ENCODE measurements at regions not wholly inside any gene's neighbourhood (a gene's known extent, or its start where the extent isn't known, plus 50 kb on each side); places are given as distances from the start of the nearest gene placed in this dataset.

DNA sequence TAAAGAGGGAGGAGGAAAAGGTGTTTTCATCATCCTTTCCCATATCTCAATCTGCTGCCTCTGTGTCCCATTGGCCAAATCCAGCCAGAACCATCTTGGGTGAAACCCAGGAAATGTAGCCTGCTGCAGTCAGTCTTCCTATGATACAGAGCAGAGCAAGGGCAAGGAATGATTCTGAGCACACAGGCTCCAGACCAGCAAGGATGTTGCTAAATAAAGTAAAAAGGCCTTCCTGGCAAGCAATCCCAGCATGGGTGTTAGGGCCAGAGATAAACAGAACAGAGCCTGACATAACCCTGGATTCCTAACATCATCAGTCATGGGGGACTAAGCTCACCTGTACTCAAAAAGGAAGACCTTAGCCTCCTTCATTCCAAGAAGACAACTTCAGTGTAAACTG lies 90.7 kb upstream of the AGTR1 start:
- DNase-seq (no peak), ATAC-seq (ENCODE audit: low FRiP score) (no peak)
- Histone ChIP-seq H3K9me3 (ENCODE audit: control insufficient read depth, low read length) (no peaks in the 10 kb centered on the region), H3K36me3 (ENCODE audit: control insufficient read depth in 1 of 2, insufficient read depth in 2 of 2, low read length in 1 of 2) (no peaks in the 10 kb centered on the region), H3K27me3 (ENCODE audit: control insufficient read depth in 1 of 2, insufficient read depth in 2 of 2, low read length in 1 of 2) (no peaks in the 10 kb centered on the region), H3K27ac (ENCODE audit: low read depth in 1 of 2, low read length in 2 of 2) (no peak overlapping the region), H3K4me1 (ENCODE audit: control insufficient read depth in 1 of 2, insufficient read depth in 2 of 2, low read length in 2 of 2) (peaks cover 3 to 8% of the 10 kb centered on the region in 2 donors), H3K4me3 (ENCODE audit: low read length in 2 of 2) (no peak overlapping the region)
- intact Hi-C loops (cut with DNase I) = no loop called here

DNA sequence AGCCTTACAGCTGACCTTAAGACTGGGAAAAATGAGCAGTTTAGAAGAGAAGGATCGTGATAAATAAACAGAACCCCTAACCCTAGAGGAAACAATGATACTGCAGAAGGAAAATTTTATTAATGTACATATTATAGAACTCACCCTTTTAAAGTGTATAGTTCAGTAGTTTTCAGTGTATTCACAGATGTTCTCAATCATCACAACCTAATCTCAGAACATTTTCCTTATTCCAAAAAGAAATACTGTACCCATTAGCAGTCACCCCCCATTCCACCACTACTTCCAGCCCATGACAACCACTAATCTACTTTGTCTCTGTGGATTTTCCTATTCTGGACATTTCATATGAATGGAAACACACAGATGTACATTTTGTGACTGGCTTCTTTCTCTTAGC lies 90.2 kb upstream of the AGTR1 start:
- intact Hi-C loops (cut with DNase I) = no loop called here
- H3K4me1 ChIP-seq (ENCODE audit: control insufficient read depth in 1 of 2, insufficient read depth in 2 of 2, low read length in 2 of 2) = peaks cover 3 to 4% of the 10 kb centered on the region in 2 donors
- DNase-seq = no peak
- no peak overlapping the region for H3K4me3 ChIP-seq (ENCODE audit: low read length in 2 of 2)
- no peaks in the 10 kb centered on the region for H3K36me3 ChIP-seq (ENCODE audit: control insufficient read depth in 1 of 2, insufficient read depth in 2 of 2, low read length in 1 of 2)
- no peak overlapping the region for H3K27ac ChIP-seq (ENCODE audit: low read depth in 1 of 2, low read length in 2 of 2)
- no peaks in the 10 kb centered on the region for H3K9me3 ChIP-seq (ENCODE audit: control insufficient read depth, low read length)
- no peaks in the 10 kb centered on the region for H3K27me3 ChIP-seq (ENCODE audit: control insufficient read depth in 1 of 2, insufficient read depth in 2 of 2, low read length in 1 of 2)
- ATAC-seq (ENCODE audit: low FRiP score) = no peak
- WGBS, 2 donors = 81 to 82% methylated on average over 1 of the region's 1 CpG

DNA sequence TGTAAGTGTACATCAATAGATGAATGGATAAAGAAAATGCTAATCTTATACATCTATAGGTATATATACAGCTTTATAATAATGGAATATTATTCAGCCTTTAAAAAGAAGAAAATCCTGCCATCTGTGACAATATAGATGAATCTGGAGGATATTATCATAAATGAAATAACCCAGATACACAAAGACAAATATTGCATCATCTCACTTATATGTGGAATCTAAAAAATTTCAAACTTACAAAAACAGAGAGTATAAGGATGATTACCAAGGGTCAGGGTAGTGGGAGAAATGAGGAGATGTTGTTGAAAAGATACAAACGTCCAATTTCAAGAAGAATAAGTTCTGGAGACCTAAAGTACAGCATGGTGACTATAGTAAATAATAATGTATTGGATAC lies 85.4 kb upstream of the AGTR1 start:
- ATAC-seq (ENCODE audit: low FRiP score) = no peak
- Histone ChIP-seq H3K27me3 (ENCODE audit: control insufficient read depth in 1 of 2, insufficient read depth in 2 of 2, low read length in 1 of 2) (no peaks in the 10 kb centered on the region), H3K27ac (ENCODE audit: low read depth in 1 of 2, low read length in 2 of 2) (no peak overlapping the region), H3K4me1 (ENCODE audit: control insufficient read depth in 1 of 2, insufficient read depth in 2 of 2, low read length in 2 of 2) (no peaks in the 10 kb centered on the region), H3K4me3 (ENCODE audit: low read length in 2 of 2) (no peak overlapping the region), H3K36me3 (ENCODE audit: control insufficient read depth in 1 of 2, insufficient read depth in 2 of 2, low read length in 1 of 2) (no peaks in the 10 kb centered on the region), H3K9me3 (ENCODE audit: control insufficient read depth, low read length) (no peaks in the 10 kb centered on the region)
- no peak for DNase-seq
- intact Hi-C loops (cut with DNase I) = no loop called here
- 46% methylated on average over 1 of the region's 1 CpG for WGBS, 2 donors

DNA sequence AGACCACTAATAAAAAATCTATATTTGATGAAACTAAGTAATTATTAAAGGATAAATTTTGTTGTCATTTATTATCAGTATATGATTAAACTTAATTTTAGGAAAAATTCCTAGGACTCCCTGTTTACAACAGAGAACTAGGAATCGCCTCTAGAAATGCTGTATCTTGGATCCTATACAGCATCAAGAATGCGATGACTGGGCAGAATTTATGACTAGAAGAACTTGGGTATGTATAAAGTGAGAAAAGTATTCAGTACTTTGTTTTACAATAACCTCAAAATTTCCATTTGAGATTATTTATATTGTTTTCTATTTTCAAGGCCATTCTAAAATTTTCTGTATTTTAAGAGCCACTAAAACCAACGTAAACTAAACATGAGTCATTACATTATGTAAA lies 82.3 kb upstream of the AGTR1 start:
- intact Hi-C loops (cut with DNase I) = no loop called here
- no peaks in the 10 kb centered on the region for H3K4me1 ChIP-seq (ENCODE audit: control insufficient read depth in 1 of 2, insufficient read depth in 2 of 2, low read length in 2 of 2)
- no peak overlapping the region for H3K4me3 ChIP-seq (ENCODE audit: low read length in 2 of 2)
- no peaks in the 10 kb centered on the region for H3K36me3 ChIP-seq (ENCODE audit: control insufficient read depth in 1 of 2, insufficient read depth in 2 of 2, low read length in 1 of 2)
- no peaks in the 10 kb centered on the region for H3K27me3 ChIP-seq (ENCODE audit: control insufficient read depth in 1 of 2, insufficient read depth in 2 of 2, low read length in 1 of 2)
- WGBS, 2 donors = 54 to 75% methylated on average over 3 of the region's 3 CpGs
- H3K27ac ChIP-seq (ENCODE audit: low read depth in 1 of 2, low read length in 2 of 2) = no peak overlapping the region
- no peak for DNase-seq
- no peaks in the 10 kb centered on the region for H3K9me3 ChIP-seq (ENCODE audit: control insufficient read depth, low read length)
- ATAC-seq (ENCODE audit: low FRiP score) = no peak

DNA sequence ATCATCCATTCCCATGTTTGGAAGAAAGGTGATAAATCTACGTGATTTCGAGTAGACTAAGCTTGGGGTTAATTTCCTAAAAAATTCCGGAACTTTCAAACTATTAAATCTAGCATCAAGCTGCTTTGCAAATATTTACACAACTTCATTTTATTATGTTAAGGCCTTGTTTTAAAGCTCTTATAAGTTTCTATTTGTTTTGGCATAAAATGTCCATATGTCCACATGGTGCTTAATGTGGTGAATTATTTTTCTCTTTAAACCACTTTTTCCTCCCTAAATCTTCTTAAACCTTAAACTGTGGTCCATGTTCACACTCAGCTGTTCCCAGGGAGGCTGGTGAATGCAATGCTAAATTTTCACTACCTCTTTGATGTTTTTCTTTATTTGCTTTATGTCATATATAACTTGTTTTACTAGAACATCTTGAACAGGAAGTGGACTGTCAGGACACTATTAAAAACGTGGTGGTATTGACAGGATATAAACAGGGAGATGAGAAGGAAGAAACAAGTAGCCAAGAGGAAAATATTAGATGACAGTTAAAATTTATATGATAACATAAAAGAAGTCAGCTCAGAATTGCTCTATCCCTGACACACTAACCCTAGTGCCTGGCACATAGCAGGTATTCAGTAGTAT lies 72.5 kb upstream of the AGTR1 start:
- 31 to 35% methylated on average over 4 of the region's 4 CpGs for WGBS, 2 donors

DNA sequence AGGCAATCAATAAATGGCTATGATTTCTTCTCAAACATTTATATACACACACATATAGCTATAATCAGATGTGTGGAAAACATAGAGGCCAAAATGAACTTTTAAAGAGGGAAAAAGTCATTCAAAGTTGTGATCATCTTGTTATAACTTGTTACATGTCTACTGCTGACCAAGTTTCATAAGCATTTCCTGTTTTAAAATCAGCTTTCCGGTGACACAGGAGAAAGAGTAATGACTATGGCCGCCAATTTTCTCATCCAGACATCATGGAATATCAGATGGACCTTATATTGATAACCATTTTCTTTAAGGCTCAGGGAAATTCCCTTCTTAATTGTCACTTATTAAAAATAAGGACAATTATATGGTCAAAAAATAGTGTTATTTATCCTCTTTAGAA lies 71.7 kb upstream of the AGTR1 start:
- ATAC-seq (ENCODE audit: low FRiP score) (no peak), DNase-seq (no peak)
- H3K4me1 ChIP-seq (ENCODE audit: control insufficient read depth in 1 of 2, insufficient read depth in 2 of 2, low read length in 2 of 2) = no peaks in the 10 kb centered on the region
- no peaks in the 10 kb centered on the region for H3K36me3 ChIP-seq (ENCODE audit: control insufficient read depth in 1 of 2, insufficient read depth in 2 of 2, low read length in 1 of 2)
- H3K27ac ChIP-seq (ENCODE audit: low read depth in 1 of 2, low read length in 2 of 2) = no peak overlapping the region
- H3K4me3 ChIP-seq (ENCODE audit: low read length in 2 of 2) = no peak overlapping the region
- H3K27me3 ChIP-seq (ENCODE audit: control insufficient read depth in 1 of 2, insufficient read depth in 2 of 2, low read length in 1 of 2) = no peaks in the 10 kb centered on the region
- intact Hi-C loops (cut with DNase I) = no loop called here
- peaks cover 2% of the 10 kb centered on the region for H3K9me3 ChIP-seq (ENCODE audit: control insufficient read depth, low read length)
- WGBS, 2 donors = 23 to 57% methylated on average over 2 of the region's 2 CpGs

More for the DNA sequence above, 72.5 kb upstream of the AGTR1 start:
- Histone ChIP-seq H3K4me1 (ENCODE audit: control insufficient read depth in 1 of 2, insufficient read depth in 2 of 2, low read length in 2 of 2) (no peaks in the 10 kb centered on the region), H3K4me3 (ENCODE audit: low read length in 2 of 2) (no peak overlapping the region), H3K27ac (ENCODE audit: low read depth in 1 of 2, low read length in 2 of 2) (no peak overlapping the region), H3K36me3 (ENCODE audit: control insufficient read depth in 1 of 2, insufficient read depth in 2 of 2, low read length in 1 of 2) (no peaks in the 10 kb centered on the region), H3K27me3 (ENCODE audit: control insufficient read depth in 1 of 2, insufficient read depth in 2 of 2, low read length in 1 of 2) (no peaks in the 10 kb centered on the region), H3K9me3 (ENCODE audit: control insufficient read depth, low read length) (no peaks in the 10 kb centered on the region)
- no peak for ATAC-seq (ENCODE audit: low FRiP score)
- no peak for DNase-seq
- intact Hi-C loops (cut with DNase I) = no loop called here

DNA sequence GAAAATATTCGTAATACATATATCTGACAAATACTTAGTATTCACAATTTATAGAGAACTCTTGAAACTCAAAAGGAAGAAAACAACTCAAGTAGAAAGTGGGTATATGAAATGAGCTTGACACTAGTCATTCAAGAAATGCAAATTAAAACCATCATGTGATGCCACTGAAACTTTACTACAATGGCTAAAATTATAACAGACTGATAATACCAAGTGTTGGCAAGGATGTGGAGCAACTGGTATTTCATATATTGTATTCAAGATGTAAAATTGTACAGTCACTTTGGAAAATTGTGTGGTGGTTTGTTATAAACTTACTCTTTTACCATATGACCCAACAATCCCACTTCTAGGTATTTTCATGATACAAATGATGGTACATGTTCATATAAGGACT lies 68.7 kb upstream of the AGTR1 start:
- 88 to 92% methylated on average over 1 of the region's 1 CpG for WGBS, 2 donors
- Histone ChIP-seq H3K27me3 (ENCODE audit: control insufficient read depth in 1 of 2, insufficient read depth in 2 of 2, low read length in 1 of 2) (no peaks in the 10 kb centered on the region), H3K4me1 (ENCODE audit: control insufficient read depth in 1 of 2, insufficient read depth in 2 of 2, low read length in 2 of 2) (no peaks in the 10 kb centered on the region), H3K4me3 (ENCODE audit: low read length in 2 of 2) (no peak overlapping the region), H3K36me3 (ENCODE audit: control insufficient read depth in 1 of 2, insufficient read depth in 2 of 2, low read length in 1 of 2) (no peaks in the 10 kb centered on the region), H3K27ac (ENCODE audit: low read depth in 1 of 2, low read length in 2 of 2) (no peak overlapping the region), H3K9me3 (ENCODE audit: control insufficient read depth, low read length) (peaks cover 2% of the 10 kb centered on the region)
- DNase-seq (no peak), ATAC-seq (ENCODE audit: low FRiP score) (no peak)
- intact Hi-C loops (cut with DNase I) = no loop called here

DNA sequence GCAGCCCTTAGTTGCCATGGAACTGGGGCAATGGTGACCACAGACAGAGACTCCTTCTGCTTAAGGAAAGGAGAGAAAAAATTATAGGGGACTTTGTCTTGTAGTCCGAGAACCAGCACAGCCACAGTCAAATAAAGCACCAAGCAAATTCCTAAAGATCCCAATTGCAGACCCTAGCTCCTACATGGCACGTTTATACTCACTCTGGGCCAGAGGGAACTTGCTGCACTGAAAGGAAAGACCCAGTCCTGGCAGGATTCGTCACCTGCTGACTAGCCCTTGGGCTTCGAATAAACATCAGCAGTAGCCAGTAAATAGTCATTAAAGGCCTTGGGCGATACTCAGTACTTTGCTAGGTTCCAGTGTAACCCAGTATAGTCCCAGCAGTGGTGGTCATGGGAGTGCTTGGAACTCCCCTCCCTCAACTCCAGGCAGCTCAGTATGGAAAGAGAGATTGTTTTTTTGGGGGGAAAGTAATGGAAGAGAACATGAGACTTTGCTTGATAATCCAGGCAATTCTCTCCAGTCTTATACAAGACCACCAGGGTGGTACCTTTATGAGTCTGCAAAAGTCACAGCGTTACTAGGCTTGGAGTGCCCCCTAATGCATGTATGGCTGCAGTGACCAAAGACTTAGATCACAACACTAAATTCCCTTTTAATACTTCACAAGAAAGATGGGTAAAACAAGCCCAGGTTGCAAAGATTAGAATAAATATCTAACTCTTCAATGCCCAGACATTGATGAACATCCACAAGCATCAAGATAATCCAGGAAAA lies 66.4 kb upstream of the AGTR1 start:
- Histone ChIP-seq H3K27ac (ENCODE audit: low read depth in 1 of 2, low read length in 2 of 2) (no peak overlapping the region), H3K4me1 (ENCODE audit: control insufficient read depth in 1 of 2, insufficient read depth in 2 of 2, low read length in 2 of 2) (no peaks in the 10 kb centered on the region), H3K36me3 (ENCODE audit: control insufficient read depth in 1 of 2, insufficient read depth in 2 of 2, low read length in 1 of 2) (no peaks in the 10 kb centered on the region), H3K27me3 (ENCODE audit: control insufficient read depth in 1 of 2, insufficient read depth in 2 of 2, low read length in 1 of 2) (no peaks in the 10 kb centered on the region), H3K9me3 (ENCODE audit: control insufficient read depth, low read length) (peaks cover 2% of the 10 kb centered on the region), H3K4me3 (ENCODE audit: low read length in 2 of 2) (no peak overlapping the region)
- intact Hi-C loops (cut with DNase I) = loop anchor here (5.0 kb wide), 2 partner anchors 249 to 254 kb away; no protein-coding TSS in a partner anchor
- DNase-seq (no peak), ATAC-seq (ENCODE audit: low FRiP score) (no peak)
- 75 to 77% methylated on average over 6 of the region's 6 CpGs for WGBS, 2 donors

DNA sequence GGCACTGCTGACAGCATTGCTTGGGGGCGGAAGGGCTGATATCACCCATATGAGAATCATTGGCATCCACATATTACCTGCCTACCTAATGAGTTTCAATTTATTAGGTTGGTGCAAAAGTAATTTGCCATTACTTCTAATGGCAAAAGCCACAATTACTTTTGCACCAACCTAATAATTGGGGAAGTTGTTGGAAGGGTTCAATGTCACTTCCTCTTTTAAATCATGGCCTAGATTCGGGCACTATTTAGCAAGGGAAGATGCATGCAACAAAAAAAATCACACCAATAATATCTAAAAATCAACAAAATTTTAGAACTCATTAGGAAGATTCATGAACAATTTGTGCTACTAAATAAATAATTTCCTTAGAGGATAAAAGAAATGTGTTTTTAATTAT lies 56.0 kb upstream of the AGTR1 start:
- WGBS, 2 donors = 98 to 100% methylated on average over 2 of the region's 2 CpGs
- no peak for ATAC-seq (ENCODE audit: low FRiP score)
- H3K27ac ChIP-seq (ENCODE audit: low read depth in 1 of 2, low read length in 2 of 2) = no peak overlapping the region

More for the DNA sequence above, 56.0 kb upstream of the AGTR1 start:
- intact Hi-C loops (cut with DNase I) = loop anchor here in 1 of 2 donors (10.0 kb wide), 1 partner anchor 57 kb away; no protein-coding TSS in a partner anchor
- no peak for DNase-seq
- Histone ChIP-seq H3K27me3 (ENCODE audit: control insufficient read depth in 1 of 2, insufficient read depth in 2 of 2, low read length in 1 of 2) (no peaks in the 10 kb centered on the region), H3K36me3 (ENCODE audit: control insufficient read depth in 1 of 2, insufficient read depth in 2 of 2, low read length in 1 of 2) (no peaks in the 10 kb centered on the region), H3K4me3 (ENCODE audit: low read length in 2 of 2) (no peak overlapping the region), H3K4me1 (ENCODE audit: control insufficient read depth in 1 of 2, insufficient read depth in 2 of 2, low read length in 2 of 2) (peaks cover 0 to 6% of the 10 kb centered on the region in 2 donors), H3K9me3 (ENCODE audit: control insufficient read depth, low read length) (no peaks in the 10 kb centered on the region)
